ENCODE measurements at regions not wholly inside any gene's neighbourhood (a gene's known extent, or its start where the extent isn't known, plus 50 kb on each side); places are given as distances from the start of the nearest gene placed in this dataset.

DNA sequence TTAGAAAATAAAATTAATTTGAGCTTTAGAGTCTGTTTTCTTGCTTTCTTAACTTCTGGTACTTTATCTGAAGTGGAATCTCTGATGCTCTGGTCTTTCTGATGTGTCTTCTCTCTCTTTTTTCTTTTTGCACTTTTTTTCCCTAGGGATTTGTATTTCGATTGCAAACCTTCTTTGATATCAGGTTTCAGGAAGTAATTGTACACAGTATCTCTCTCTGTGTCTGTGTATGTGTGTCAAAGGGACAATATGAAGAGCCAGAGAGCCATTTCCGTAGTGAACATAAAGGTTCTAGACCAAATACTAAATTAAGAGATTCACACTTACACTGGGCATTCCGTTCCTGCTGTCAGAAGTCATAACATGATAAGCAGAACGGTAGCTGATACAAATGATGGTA lies 325.0 kb downstream of the PCDH7 start:
- 41 to 66% (median 58%) methylated on average over 4 of the region's 4 CpGs for WGBS, 4 donors

DNA sequence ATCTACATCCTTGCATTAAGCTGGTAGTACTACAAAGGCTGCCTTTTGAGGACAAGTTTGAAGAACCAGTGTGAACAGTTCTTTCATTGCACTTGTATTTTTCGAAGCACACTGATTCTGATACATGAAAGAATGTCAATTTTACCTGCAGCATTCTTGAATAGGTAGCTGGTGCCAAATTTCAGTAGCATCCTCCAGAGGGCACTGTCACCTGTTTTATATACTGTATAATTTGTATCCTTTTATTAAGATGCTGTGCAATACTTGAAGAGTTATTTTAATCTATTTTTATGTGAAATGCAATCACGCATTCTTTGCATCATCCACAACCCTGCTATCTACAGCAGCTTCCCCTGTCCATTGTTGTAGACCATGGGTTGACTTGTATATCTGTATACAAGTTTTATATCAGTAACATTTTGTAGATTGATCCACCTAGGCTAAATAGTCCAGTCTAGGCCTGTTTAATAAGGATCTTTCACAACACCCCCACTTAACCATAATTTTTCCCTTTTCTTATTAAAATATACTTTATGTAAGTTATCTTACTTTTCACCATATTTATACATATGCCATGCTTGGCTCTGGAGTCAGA lies 325.7 kb downstream of the PCDH7 start:
- intact Hi-C loops (cut with DNase I): no loop called here
- TF ChIP-seq, protein P1, sequence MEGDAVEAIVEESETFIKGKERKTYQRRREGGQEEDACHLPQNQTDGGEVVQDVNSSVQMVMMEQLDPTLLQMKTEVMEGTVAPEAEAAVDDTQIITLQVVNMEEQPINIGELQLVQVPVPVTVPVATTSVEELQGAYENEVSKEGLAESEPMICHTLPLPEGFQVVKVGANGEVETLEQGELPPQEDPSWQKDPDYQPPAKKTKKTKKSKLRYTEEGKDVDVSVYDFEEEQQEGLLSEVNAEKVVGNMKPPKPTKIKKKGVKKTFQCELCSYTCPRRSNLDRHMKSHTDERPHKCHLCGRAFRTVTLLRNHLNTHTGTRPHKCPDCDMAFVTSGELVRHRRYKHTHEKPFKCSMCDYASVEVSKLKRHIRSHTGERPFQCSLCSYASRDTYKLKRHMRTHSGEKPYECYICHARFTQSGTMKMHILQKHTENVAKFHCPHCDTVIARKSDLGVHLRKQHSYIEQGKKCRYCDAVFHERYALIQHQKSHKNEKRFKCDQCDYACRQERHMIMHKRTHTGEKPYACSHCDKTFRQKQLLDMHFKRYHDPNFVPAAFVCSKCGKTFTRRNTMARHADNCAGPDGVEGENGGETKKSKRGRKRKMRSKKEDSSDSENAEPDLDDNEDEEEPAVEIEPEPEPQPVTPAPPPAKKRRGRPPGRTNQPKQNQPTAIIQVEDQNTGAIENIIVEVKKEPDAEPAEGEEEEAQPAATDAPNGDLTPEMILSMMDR (IDR thresholded peaks at IDR 0.05): peak in 3 of 6 experiments; percentile 11 to 26 (median 21)
- no peak for TF ChIP-seq POLR2A (IDR thresholded peaks at IDR 0.05)
- peak in 1 of 7 donors; percentile 5 for DNase-seq
- Histone ChIP-seq H3K9me3 (replicated peaks in 1 of 3) (no peaks in the 10 kb centered on the region), H3K27ac (no peak overlapping the region), H3K4me1 (replicated peaks in 1 of 2) (no peaks in the 10 kb centered on the region), H3K27me3 (no peaks in the 10 kb centered on the region), H3K4me3 (no peak overlapping the region), H3K36me3 (replicated peaks in 1 of 2) (no peaks in the 10 kb centered on the region)
- 30 to 56% (median 48%) methylated on average over 2 of the region's 2 CpGs for WGBS, 4 donors

More for the DNA sequence above, 325.0 kb downstream of the PCDH7 start:
- Histone ChIP-seq H3K27me3 (no peaks in the 10 kb centered on the region), H3K4me3 (no peak overlapping the region), H3K36me3 (replicated peaks in 1 of 2) (no peaks in the 10 kb centered on the region), H3K9me3 (replicated peaks in 1 of 3) (no peaks in the 10 kb centered on the region), H3K4me1 (replicated peaks in 1 of 2) (no peaks in the 10 kb centered on the region), H3K27ac (no peak overlapping the region)
- intact Hi-C loops (cut with DNase I): no loop called here
- TF ChIP-seq, protein P1 (IDR thresholded peaks at IDR 0.05): no peak
- TF ChIP-seq POLR2A (IDR thresholded peaks at IDR 0.05): no peak
- DNase-seq: no peak

DNA sequence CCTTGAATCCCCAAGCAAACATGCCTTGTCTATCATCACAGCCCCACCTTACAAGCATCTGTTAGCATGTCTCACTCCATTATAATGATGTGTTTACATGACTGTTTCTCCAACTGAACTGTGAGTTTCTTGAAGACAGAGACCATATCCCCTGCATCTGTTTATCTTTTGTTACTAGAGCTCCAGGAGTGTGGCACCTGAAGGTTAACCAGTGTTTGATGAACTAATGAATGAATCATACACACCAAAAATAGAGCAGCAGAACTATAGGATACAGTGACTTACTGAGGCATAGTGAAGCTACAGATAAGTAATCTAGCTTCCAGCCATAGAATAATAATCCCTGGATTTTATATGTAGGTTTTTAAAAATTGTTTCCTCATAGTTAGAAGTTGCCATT lies 331.0 kb downstream of the PCDH7 start:
- intact Hi-C loops (cut with DNase I): no loop called here
- no peaks in the 10 kb centered on the region for H3K9me3 ChIP-seq (replicated peaks in 1 of 3)
- no peak overlapping the region for H3K27ac ChIP-seq
- no peaks in the 10 kb centered on the region for H3K27me3 ChIP-seq
- no peaks in the 10 kb centered on the region for H3K36me3 ChIP-seq (replicated peaks in 1 of 2)
- no peak overlapping the region for H3K4me3 ChIP-seq
- TF ChIP-seq, protein P1 (IDR thresholded peaks at IDR 0.05): no peak
- no peak for TF ChIP-seq POLR2A (IDR thresholded peaks at IDR 0.05)
- DNase-seq: no peak
- no peaks in the 10 kb centered on the region for H3K4me1 ChIP-seq (replicated peaks in 1 of 2)

DNA sequence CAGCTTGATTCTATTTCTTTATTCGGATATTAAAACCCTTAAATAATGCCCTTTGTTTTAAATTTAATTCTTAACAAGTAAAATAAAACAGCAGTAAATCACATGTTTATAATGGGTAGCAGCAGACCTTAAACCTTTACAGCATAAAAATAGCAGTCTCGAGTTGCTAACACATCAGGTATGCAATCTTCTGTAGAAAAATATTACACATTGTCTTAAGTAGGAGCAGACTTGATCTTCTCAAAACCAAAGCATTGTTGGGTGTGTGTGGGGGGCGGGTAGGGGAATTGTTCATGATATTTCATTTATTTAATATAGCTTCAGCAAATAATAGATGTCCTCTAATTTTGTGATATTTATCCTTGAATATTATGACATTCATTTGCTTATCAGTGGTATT lies 331.4 kb downstream of the PCDH7 start:
- no peaks in the 10 kb centered on the region for H3K4me1 ChIP-seq (replicated peaks in 1 of 2)
- H3K4me3 ChIP-seq: no peak overlapping the region
- no peaks in the 10 kb centered on the region for H3K27me3 ChIP-seq
- intact Hi-C loops (cut with DNase I): no loop called here
- no peak for DNase-seq
- H3K9me3 ChIP-seq (replicated peaks in 1 of 3): no peaks in the 10 kb centered on the region
- WGBS, 4 donors: 40 to 72% (median 56%) methylated on average over 3 of the region's 3 CpGs
- H3K36me3 ChIP-seq (replicated peaks in 1 of 2): no peaks in the 10 kb centered on the region
- no peak for TF ChIP-seq POLR2A (IDR thresholded peaks at IDR 0.05)
- TF ChIP-seq, protein P1 (IDR thresholded peaks at IDR 0.05): no peak
- H3K27ac ChIP-seq: no peak overlapping the region

All from adrenal gland (tissue), 9 donors.